H9 (cell line): ENCODE measurements at regions not wholly inside any gene's neighbourhood (a gene's known extent, or its start where the extent isn't known, plus 50 kb on each side); places are given as distances from the start of the nearest gene placed in this dataset.

Source experiments
- DNase-seq: peaks from one replicate; pipeline ENCODE4 v3.0.0-alpha.2; 2017
- H2AFZ ChIP-seq: one replicate; pipeline ENCODE4 v1.6.1; 2013; ENCODE audit warnings: mild to moderate bottlenecking, low read length, control low read depth, moderate library complexity
- H2AK5ac ChIP-seq: 2 replicates; pipeline ENCODE4 v1.6.1; 2013; ENCODE audit warnings: low read length, control low read depth, mixed read lengths; ENCODE audit not compliant: insufficient read length
- H2BK120ac ChIP-seq: one replicate; pipeline ENCODE4 v1.6.1; 2013; ENCODE audit warnings: low read depth, mild to moderate bottlenecking, low read length, control low read depth, inconsistent platforms; ENCODE audit not compliant: poor library complexity, severe bottlenecking
- H2BK12ac ChIP-seq: 2 replicates; pipeline ENCODE4 v1.6.1; 2013; ENCODE audit warnings: low read length, control low read depth, mixed read lengths, low read depth; ENCODE audit not compliant: insufficient read length
- H2BK15ac ChIP-seq: 2 replicates; pipeline ENCODE4 v1.6.1; 2013; ENCODE audit warnings: low read depth, low read length, control low read depth
- H2BK20ac ChIP-seq: one replicate; pipeline ENCODE4 v1.6.1; 2013; ENCODE audit warnings: low read depth, mild to moderate bottlenecking, low read length, control low read depth, inconsistent platforms; ENCODE audit not compliant: poor library complexity, severe bottlenecking
- H2BK5ac ChIP-seq: 2 replicates; pipeline ENCODE4 v1.6.1; 2013; ENCODE audit warnings: low read length, control low read depth, mixed read lengths; ENCODE audit not compliant: insufficient read length
- H3K14ac ChIP-seq: 2 replicates; pipeline ENCODE4 v1.6.1; 2013; ENCODE audit warnings: low read length, control low read depth; ENCODE audit not compliant: insufficient read depth
- H3K18ac ChIP-seq: 2 replicates; pipeline ENCODE4 v1.6.1; 2013; ENCODE audit warnings: low read depth, mild to moderate bottlenecking, mixed read lengths, low read length, control low read depth; ENCODE audit not compliant: insufficient read length
- H3K23ac ChIP-seq: 2 replicates; pipeline ENCODE4 v1.6.1; 2013; ENCODE audit warnings: low read length, control low read depth, mixed read lengths, low read depth; ENCODE audit not compliant: insufficient read length
- H3K23me2 ChIP-seq: 2 replicates; pipeline ENCODE4 v1.6.1; 2013; ENCODE audit warnings: low read depth, mild to moderate bottlenecking, mixed read lengths, low read length, control low read depth; ENCODE audit not compliant: insufficient read length, poor library complexity, severe bottlenecking
- H3K27ac ChIP-seq: 2 replicates; pipeline ENCODE4 v1.5.1; 2013; ENCODE audit warnings: low read length, control low read depth, mixed read lengths, low read depth; ENCODE audit not compliant: insufficient read length
- H3K27me3 ChIP-seq: 2 replicates; pipeline ENCODE4 v1.6.1; 2013; ENCODE audit warnings: low read length, control low read depth, inconsistent platforms; ENCODE audit not compliant: insufficient read depth
- H3K4ac ChIP-seq: 2 replicates; pipeline ENCODE4 v1.6.1; 2013; ENCODE audit warnings: low read depth, mild to moderate bottlenecking, control low read depth, inconsistent platforms, low read length, moderate library complexity
- H3K4me1 ChIP-seq: 2 replicates; pipeline ENCODE4 v1.6.1; 2013; ENCODE audit warnings: low read length, control low read depth, inconsistent platforms; ENCODE audit not compliant: insufficient read depth
- H3K4me2 ChIP-seq: 2 replicates; pipeline ENCODE4 v1.6.1; 2013; ENCODE audit warnings: low read length, control low read depth, mixed read lengths; ENCODE audit not compliant: insufficient read length, insufficient read depth
- H3K56ac ChIP-seq: 2 replicates; pipeline ENCODE4 v1.6.1; 2013; ENCODE audit warnings: low read depth, mild to moderate bottlenecking, mixed read lengths, low read length, control low read depth; ENCODE audit not compliant: insufficient read length
- H3K79me1 ChIP-seq: 2 replicates; pipeline ENCODE4 v1.6.1; 2013; ENCODE audit warnings: low read depth, mild to moderate bottlenecking, moderate library complexity, low read length, control low read depth, inconsistent platforms; ENCODE audit not compliant: insufficient read depth, poor library complexity, severe bottlenecking
- H3K79me2 ChIP-seq: 2 replicates; pipeline ENCODE4 v1.6.1; 2013; ENCODE audit warnings: low read length, control low read depth, inconsistent platforms; ENCODE audit not compliant: insufficient read depth
- H3K9ac ChIP-seq: 2 replicates; pipeline ENCODE4 v1.6.1; 2013; ENCODE audit warnings: low read length, control low read depth, mixed read lengths; ENCODE audit not compliant: insufficient read length; ENCODE audit errors: extremely low read depth
- H3K9me3 ChIP-seq: one replicate; pipeline ENCODE4 v1.6.1; 2013; ENCODE audit warnings: low read depth, low read length, inconsistent platforms; ENCODE audit not compliant: control insufficient read depth
- H3T11ph ChIP-seq: one replicate; pipeline ENCODE4 v1.6.1; 2013; ENCODE audit warnings: mild to moderate bottlenecking, low read length, control low read depth, inconsistent platforms
- H4K20me1 ChIP-seq: one replicate; pipeline ENCODE4 v1.6.1; 2013; ENCODE audit not compliant: control insufficient read depth, insufficient read length, insufficient read depth
- H4K5ac ChIP-seq: 2 replicates; pipeline ENCODE4 v1.6.1; 2013; ENCODE audit warnings: low read depth, mild to moderate bottlenecking, mixed read lengths, low read length, control low read depth; ENCODE audit not compliant: insufficient read length
- H4K8ac ChIP-seq: replicated peaks from 2 replicates; pipeline ENCODE4 v1.6.1; 2013; ENCODE audit warnings: low read length, control low read depth, mixed read lengths, low read depth; ENCODE audit not compliant: insufficient read length
- H4K91ac ChIP-seq: 2 replicates; pipeline ENCODE4 v1.6.1; 2013; ENCODE audit warnings: low read depth, mild to moderate bottlenecking, moderate library complexity, mixed read lengths, low read length, control low read depth; ENCODE audit not compliant: insufficient read length
- H3K27ac Mint-ChIP-seq, 3 experiments: 2 replicates in 2 of 3; 3 replicates in 1 of 3; pipeline ENCODE4 v1.8.0; 2020 to 2021; ENCODE audit warnings: mixed read lengths in 3 of 3, mild to moderate bottlenecking in 1 of 3, moderate library complexity in 1 of 3
- H3K27me3 Mint-ChIP-seq: 2 replicates; pipeline ENCODE4 v1.8.0; 2021; ENCODE audit warnings: low read depth, mild to moderate bottlenecking, moderate library complexity, mixed read lengths
- H3K36me3 Mint-ChIP-seq, 3 experiments: 2 replicates in 2 of 3; 3 replicates in 1 of 3; pipeline ENCODE4 v1.8.0; 2020 to 2021; ENCODE audit warnings: low read depth in 3 of 3, mixed read lengths in 3 of 3; ENCODE audit not compliant: insufficient read depth in 1 of 3
- H3K4me1 Mint-ChIP-seq, 2 experiments: 2 replicates each; pipeline ENCODE4 v1.8.0; 2020; ENCODE audit warnings: mixed read lengths in 2 of 2
- H3K4me3 Mint-ChIP-seq, 2 experiments: 2 replicates in 1 of 2; 3 replicates in 1 of 2; pipeline ENCODE4 v1.8.0; 2020 to 2021; ENCODE audit warnings: mild to moderate bottlenecking in 2 of 2, mixed read lengths in 2 of 2, moderate library complexity in 1 of 2
- H3K9me3 Mint-ChIP-seq, 2 experiments: 2 replicates in 1 of 2; 3 replicates in 1 of 2; pipeline ENCODE4 v1.8.0; 2020; ENCODE audit warnings: mild to moderate bottlenecking in 2 of 2, mixed read lengths in 2 of 2, moderate library complexity in 1 of 2
- CTCF ChIP-seq: fragments of 200-600 bp; sonication (generic); conservative IDR thresholded peaks from 3 replicates; pipeline ENCODE4 v1.8.0; 2021; ENCODE audit warnings: antibody characterized with exemption, mild to moderate bottlenecking
- WGBS: extraction: QIAGEN DNeasy Blood & Tissue Kit; methylation state at CpG from one replicate; pipeline ENCODE4 v1.1.7; 2013; ENCODE audit warnings: missing lambda C conversion rate, low lambda C conversion rate, mixed read lengths; ENCODE audit not compliant: insufficient read length; ENCODE audit errors: extremely low coverage; 5-methylcytosine and 5-hydroxymethylcytosine counted together

- Histone ChIP-seq H4K5ac (no peak overlapping the region), H3K9me3 (peaks cover 4% of the 10 kb centered on the region), H2AK5ac (no peak overlapping the region), H3K4ac (no peak overlapping the region), H3K27ac (no peak overlapping the region), H2BK5ac (no peak overlapping the region), H3K18ac (no peak overlapping the region), H2BK12ac (no peak overlapping the region), H3K27me3 (no peaks in the 10 kb centered on the region), H3K23ac (no peak overlapping the region), H3K79me1 (no peaks in the 10 kb centered on the region), H2AFZ (no peak overlapping the region), H4K8ac (no peak overlapping the region), H4K91ac (no peak overlapping the region), H4K20me1 (no peaks in the 10 kb centered on the region), H3K9ac (no peak overlapping the region), H3T11ph (no peak overlapping the region), H2BK15ac (no peak overlapping the region), H3K14ac (no peak overlapping the region), H3K4me2 (no peak overlapping the region), H3K56ac (no peak overlapping the region), H3K79me2 (no peaks in the 10 kb centered on the region), H3K4me1 (no peaks in the 10 kb centered on the region), H3K23me2 (no peaks in the 10 kb centered on the region), H2BK120ac (no peak overlapping the region), H2BK20ac (no peak overlapping the region)
- H3K4me3 Mint-ChIP-seq, result no peak overlapping the region
- H3K27ac Mint-ChIP-seq, result no peak overlapping the region
- H3K36me3 Mint-ChIP-seq, result peaks cover 3 to 21% (median 15%) of the 10 kb centered on the region in 3 experiments; a peak in 6 of 7 replicates
- no peak for DNase-seq
- WGBS, result no CpG with 5 or more reads among the region's 2 CpGs
- H3K4me1 Mint-ChIP-seq, result peaks cover 9 to 13% of the 10 kb centered on the region in 2 experiments
- peaks cover 16 to 24% of the 10 kb centered on the region in 2 experiments for H3K9me3 Mint-ChIP-seq
- no peak for TF ChIP-seq CTCF
- H3K27me3 Mint-ChIP-seq, result no peaks in the 10 kb centered on the region
These were observed 438.9 kb upstream of the SEL1L start for GRCh38 chr14:81972601-81973000.
